DMS153 (cell line): ENCODE measurements at regions not wholly inside any gene's neighbourhood (a gene's known extent, or its start where the extent isn't known, plus 50 kb on each side); places are given as distances from the start of the nearest gene placed in this dataset.

ENCODE experiments used
- DNase-seq: peaks from one replicate; lab custom pipeline; 2025; lab: John Stamatoyannopoulos, UW

- no peak for DNase-seq
Observed at GRCh38 chr4:14711259-14711658, 291.0 kb upstream of the CPEB2 start.

GRCh38 chr4:14716691-14717090 lies 285.6 kb upstream of the CPEB2 start:
- DNase-seq = no peak

DNA sequence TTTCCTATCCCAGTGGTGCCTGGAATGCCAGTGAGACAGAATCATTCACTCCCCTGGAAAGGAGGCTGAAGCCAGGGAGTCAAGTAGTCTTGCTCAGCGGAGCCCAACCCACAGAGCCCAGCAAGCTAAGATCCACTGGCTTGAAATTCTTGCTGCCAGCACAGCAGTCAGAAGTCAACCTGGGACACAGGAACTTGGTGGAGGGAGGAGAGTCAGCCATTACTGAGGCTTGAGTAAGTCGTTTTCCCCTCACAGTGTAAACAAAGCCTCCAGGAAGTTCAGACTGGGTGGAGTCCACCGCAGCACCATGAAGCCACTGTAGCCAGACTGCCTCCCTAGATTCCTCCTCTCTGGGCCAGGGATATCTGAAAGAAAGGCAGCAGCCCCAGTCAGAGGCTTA lies 283.2 kb upstream of the CPEB2 start:
- peak; percentile 18 for DNase-seq

DNA sequence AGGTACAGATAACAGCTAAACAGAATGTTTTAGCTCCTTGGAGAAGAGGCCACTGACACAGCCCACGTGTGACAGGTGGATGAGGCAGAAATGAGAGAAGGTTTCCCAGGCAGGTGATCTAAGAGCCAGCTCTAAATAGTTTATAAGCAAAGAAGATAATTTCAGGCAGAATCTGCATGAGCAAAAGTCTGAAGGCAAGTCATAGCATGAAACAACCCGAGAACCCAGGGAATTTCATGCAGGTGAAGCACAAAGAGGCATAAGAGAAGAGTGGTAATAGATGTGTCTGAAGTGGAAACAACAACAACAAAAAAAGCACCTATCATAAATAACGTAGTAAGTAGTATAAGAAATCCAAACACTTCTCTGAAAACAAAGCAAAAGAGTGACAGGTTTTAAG lies 275.8 kb upstream of the CPEB2 start:
- no peak for DNase-seq

DNA sequence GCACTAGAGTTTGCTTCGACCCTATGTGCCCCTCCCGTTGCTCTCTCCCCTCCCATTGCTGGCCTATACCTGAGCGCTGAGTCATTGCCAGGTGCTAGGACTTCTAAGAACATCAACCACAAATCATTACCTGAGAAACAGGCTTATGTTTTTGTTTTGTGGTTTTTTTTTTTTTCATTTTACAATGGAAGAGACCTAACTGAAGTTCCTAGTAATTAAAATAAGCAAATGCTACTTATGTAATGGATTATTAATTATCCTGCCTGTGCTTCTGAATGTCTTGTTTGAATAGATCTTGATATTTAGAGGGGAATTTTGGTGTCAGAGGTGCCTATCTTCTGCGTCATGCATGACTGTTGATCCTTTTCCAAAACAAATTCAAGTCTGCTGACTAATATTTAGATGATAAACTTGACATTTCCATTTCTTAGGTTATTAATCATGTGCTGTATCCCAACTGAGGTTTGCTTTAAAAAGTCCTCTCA lies 275.4 kb upstream of the CPEB2 start:
- peak; percentile 46 for DNase-seq

GRCh38 chr4:14729282-14730000 lies 272.8 kb upstream of the CPEB2 start:
- DNase-seq = no peak

- DNase-seq = no peak
Observed at GRCh38 chr4:14742054-14742453, 260.2 kb upstream of the CPEB2 start.

GRCh38 chr4:14743172-14743571 lies 259.1 kb upstream of the CPEB2 start:
- DNase-seq = no peak

DNA sequence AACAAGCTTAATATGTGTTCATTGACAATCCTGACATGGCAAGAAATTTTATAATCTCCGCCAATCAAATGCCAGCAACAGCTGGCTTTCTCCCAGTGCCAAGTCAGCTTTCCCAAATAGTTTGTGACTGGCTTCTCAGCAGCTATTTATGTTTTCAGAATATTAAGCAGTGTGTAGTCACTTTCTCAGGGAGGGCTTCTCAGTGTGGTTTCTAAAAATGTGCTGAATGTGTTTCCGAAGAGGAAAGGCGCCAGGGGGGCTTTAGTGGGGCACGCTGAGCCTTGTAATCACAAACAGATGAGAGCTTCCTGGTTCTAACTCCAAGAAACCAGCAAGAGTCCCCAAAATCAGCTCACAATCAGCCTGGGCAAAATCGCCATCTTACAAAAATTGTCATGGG lies 258.7 kb upstream of the CPEB2 start:
- DNase-seq = no peak

DNA sequence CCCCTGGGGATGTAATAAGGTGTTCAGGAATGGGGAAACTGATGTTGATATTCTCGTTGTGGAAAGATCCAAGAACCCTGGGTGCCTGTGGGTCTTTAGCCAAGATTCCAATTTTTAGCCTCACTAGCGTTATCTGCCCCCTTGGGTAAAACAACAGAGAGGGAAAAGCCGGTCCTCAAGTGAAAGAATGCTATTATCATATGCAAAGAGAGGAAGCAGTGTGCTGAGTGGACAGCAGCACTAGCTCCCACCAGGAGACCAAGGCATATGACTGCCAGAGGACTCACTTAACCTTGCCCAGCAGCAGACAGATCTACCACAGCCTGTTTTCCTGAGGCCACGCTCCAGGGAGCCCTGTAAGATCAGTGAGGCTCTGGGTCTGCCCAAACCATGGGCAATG lies 257.9 kb upstream of the CPEB2 start:
- no peak for DNase-seq

GRCh38 chr4:14749910-14750309 lies 252.4 kb upstream of the CPEB2 start:
- DNase-seq = no peak

DNA sequence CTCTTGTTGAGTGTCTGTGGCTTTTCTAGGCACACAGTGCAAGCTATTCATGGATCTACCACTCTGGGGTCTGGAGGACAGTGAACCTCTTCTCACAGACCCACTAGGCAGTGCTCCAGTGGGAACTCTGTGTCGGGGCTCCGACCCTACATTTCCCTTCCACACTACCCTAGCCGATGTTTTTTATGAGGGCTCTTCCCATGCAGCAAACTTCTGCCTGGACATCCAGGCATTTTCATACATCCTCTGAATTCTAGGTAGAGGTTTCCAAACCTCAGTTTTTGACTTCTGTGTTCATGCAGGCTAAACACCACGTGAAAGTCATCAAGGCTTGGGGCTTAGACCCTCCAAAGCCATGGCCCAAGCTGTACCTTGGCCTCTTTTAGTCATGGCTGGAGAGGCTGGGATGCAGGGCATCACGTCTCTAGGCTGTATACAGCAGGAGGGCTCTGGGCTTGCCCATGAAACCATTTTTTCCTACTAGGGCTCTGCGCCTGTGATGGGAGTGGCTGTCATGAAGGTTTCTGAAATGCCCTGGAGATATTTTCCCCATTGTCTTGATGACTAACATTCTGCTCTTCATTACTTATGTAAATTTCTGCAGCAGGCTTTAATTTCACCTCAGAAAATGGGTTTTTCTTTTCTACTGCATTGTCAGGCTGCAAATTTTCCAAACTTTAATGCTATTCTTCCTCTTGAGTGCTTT lies 249.8 kb upstream of the CPEB2 start:
- no peak for DNase-seq

DNA sequence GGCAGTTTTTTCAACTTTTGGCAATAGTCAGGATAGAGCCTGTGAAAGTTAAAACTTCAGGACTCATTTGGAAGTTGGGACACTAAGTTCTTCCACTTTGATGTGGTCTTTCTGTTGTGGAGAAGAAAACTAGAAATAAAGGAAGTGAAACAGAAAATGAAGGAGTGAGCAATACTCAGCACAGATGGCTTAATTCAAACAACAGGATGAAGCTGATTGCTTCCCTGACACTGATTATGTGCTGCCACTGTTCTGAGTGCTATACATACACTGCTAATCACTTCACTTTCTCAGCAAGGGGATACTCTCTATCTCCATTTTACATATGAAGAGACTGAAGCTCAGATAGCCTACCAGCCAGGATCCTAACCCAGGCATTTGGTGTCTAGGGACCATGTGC lies 235.1 kb upstream of the CPEB2 start:
- no peak for DNase-seq

DNA sequence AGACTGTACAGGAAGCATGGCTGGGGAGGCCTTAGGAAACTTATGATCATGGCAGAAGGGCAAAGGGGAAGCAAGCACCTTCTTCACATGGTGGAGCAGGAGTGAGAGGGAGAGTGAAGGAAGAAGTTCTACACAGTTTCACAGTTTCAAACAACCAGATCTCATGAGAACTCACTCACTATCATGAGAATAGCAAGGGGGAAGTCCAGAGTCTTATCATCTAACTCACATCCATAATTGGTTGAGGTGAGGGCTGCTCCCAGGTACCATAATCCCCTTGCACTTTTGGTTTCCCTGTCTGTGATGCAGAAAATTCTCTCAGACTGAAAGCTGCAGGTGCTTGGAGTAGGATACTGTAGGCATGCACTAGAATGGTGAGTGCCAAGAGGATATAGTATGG lies 233.8 kb upstream of the CPEB2 start:
- DNase-seq = no peak

DNA sequence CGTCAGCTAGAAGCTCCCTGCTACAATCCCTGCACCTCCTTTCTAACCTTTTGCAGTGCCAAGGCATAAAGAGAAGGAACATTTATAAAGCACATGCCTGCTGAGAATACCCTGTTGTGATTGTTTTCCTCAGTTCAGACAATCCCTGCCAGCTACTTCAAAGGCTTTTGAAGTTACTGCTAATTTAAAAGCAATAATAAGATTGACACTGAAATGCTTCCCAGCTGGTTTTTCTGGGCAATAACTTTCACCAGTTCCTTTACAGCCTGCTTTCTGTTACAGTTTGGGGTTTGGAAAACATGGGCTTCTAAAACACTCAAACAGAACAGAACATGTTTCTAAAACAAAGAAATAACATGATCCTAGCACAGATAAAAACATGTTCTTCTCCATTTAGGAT lies 232.3 kb upstream of the CPEB2 start:
- no peak for DNase-seq

GRCh38 chr4:14771094-14771493 lies 231.2 kb upstream of the CPEB2 start:
- no peak for DNase-seq

- DNase-seq = no peak
Observed at GRCh38 chr4:14771504-14772175, 230.6 kb upstream of the CPEB2 start.

- no peak for DNase-seq
Observed at GRCh38 chr4:14772388-14772787, 229.9 kb upstream of the CPEB2 start.

GRCh38 chr4:14783011-14783877 lies 219.0 kb upstream of the CPEB2 start:
- no peak for DNase-seq

DNA sequence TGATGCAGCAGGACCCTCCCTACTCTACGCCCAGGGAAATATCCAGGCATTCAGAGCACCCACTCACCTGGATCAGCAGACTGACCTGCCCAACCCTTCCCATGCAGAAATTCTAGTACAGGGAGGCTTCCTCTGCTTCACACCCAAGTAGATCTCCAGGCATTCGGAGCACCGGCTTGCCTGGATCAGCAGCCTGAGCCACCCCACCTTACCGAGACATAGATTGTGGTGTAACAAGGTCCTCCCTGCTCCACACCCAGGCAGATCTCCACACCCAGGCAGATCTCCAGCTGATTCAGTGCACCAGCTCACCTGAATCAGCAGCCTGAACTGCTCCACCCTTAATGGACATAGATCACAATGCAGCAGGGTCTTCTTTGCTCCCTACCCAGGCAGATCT lies 215.1 kb upstream of the CPEB2 start:
- no peak for DNase-seq

- no peak for DNase-seq
Observed at GRCh38 chr4:14787894-14788293, 214.4 kb upstream of the CPEB2 start.

DNA sequence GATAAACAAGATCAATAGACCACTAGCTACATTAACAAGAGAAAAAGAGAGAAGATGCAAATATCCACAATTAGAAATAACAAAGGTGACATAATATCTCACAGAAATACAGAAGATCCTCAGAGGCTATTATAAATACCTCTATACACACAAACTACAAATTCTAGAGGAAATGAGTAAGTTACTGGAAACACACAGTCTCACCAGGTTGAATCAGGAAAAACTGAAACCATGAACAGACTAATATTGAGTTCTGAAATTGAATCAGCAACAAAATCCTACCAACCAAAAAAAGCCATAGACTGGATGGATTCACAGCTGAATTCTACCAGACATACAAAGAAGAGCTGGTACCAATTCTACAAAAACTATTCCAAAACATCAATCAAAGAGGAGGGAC lies 211.8 kb upstream of the CPEB2 start:
- DNase-seq = no peak
